WI38 (cell line): ENCODE measurements at regions not wholly inside any gene's neighbourhood (a gene's known extent, or its start where the extent isn't known, plus 50 kb on each side); places are given as distances from the start of the nearest gene placed in this dataset.

Experiments used
- H3K4me3 ChIP-seq: 2 replicates; pipeline ENCODE4 v1.5.1; 2011; ENCODE audit warnings: low read depth, mild to moderate bottlenecking, control low read depth, low read length
- TF ChIP-seq, protein P1 (sequence below): IDR thresholded peaks from 2 replicates; pipeline ENCODE4 v1.5.1; 2012; ENCODE audit warnings: low read depth, mild to moderate bottlenecking, control low read depth, low read length

DNA sequence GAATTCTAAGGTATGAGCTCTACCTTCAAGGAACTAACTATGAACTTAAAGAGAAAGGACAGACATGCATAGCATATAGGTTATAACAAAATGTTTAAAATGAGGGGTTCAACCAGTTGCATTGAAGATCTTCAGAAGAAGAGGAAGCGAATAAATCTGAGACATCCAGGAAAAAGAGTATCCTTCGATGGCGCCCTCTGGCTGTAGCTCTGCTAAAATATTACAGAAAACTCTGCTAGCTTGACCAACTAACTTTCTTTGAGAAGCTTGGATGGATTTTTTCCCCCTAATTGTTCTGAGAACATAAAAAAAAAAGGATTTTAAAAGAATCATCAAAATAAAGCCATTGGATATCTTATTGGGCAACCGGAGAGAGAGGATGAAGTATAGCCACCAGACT lies 659.9 kb upstream of the SOX9 start:
- TF ChIP-seq, protein P1, sequence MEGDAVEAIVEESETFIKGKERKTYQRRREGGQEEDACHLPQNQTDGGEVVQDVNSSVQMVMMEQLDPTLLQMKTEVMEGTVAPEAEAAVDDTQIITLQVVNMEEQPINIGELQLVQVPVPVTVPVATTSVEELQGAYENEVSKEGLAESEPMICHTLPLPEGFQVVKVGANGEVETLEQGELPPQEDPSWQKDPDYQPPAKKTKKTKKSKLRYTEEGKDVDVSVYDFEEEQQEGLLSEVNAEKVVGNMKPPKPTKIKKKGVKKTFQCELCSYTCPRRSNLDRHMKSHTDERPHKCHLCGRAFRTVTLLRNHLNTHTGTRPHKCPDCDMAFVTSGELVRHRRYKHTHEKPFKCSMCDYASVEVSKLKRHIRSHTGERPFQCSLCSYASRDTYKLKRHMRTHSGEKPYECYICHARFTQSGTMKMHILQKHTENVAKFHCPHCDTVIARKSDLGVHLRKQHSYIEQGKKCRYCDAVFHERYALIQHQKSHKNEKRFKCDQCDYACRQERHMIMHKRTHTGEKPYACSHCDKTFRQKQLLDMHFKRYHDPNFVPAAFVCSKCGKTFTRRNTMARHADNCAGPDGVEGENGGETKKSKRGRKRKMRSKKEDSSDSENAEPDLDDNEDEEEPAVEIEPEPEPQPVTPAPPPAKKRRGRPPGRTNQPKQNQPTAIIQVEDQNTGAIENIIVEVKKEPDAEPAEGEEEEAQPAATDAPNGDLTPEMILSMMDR, result peak; percentile 29; the same call in 1 of the 2 replicates
- H3K4me3 ChIP-seq, result no peak overlapping the region

DNA sequence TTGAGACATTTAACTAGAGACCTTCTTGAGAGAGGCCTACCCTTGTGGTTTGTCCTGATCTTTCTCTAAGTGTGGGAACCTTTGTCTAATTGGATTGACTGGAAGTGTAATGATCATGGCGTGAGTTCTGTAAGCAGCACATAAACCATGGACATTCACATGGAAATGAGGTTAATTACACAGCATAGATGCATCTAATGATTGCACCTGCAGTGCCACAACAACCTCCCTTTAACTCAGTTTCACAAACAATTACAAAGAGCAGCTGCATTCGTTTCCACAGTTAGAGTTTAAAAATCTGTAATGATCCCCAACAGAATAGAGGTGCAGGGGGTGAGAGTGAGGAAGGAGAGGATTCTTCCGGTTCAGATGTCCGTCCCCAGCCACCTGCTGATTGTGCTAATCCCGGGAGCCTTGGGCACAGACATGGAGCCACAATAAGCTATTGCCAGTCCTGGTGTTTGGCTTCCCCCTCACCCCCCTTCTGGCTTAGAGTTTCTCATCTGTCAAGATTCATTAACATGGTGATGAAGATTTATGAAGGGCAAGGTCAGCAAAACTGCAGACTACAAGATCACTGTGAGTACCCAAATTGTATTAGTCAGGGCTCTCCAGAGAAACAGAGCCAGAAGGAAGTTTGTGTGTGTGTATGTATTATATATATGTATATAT lies 659.2 kb upstream of the SOX9 start:
- H3K4me3 ChIP-seq, result no peak overlapping the region
- TF ChIP-seq, protein P1, result no peak

GRCh38 chr17:71464241-71464640 lies 656.6 kb upstream of the SOX9 start:
- TF ChIP-seq, protein P1, result no peak

DNA sequence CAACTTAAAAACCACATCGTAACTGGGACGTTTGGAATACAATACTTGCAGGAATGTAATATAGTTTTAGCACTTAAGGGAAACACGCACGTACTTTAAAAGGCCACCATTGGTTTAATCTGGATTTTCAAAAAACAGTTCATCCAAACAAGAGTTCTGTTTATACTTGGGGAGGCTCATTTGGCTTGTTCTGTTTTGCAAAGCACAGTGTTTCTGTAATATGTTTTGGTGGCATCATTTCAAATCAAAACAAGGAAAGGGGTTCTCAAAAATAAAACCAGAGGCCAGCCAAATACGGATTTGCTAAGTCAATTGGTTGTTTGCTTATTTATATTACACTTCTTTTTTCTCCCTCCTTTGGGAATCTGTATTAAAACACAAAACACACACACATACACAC lies 656.1 kb upstream of the SOX9 start:
- TF ChIP-seq, protein P1, result no peak
- H3K4me3 ChIP-seq, result no peak overlapping the region

More at GRCh38 chr17:71464241-71464640, 656.6 kb upstream of the SOX9 start:
- no peak overlapping the region for H3K4me3 ChIP-seq

GRCh38 chr17:71467719-71468118 lies 653.1 kb upstream of the SOX9 start:
- H3K4me3 ChIP-seq, result no peak overlapping the region
- TF ChIP-seq, protein P1, result no peak

- H3K4me3 ChIP-seq, result no peak overlapping the region
- TF ChIP-seq, protein P1, result no peak
Measured at GRCh38 chr17:71470062-71470461, 650.8 kb upstream of the SOX9 start.

GRCh38 chr17:71472809-71473789 lies 647.7 kb upstream of the SOX9 start:
- H3K4me3 ChIP-seq, result no peak overlapping the region
- TF ChIP-seq, protein P1, result peak; percentile 73
